ENCODE measurements at regions not wholly inside any gene's neighbourhood (a gene's known extent, or its start where the extent isn't known, plus 50 kb on each side); places are given as distances from the start of the nearest gene placed in this dataset.

DNA sequence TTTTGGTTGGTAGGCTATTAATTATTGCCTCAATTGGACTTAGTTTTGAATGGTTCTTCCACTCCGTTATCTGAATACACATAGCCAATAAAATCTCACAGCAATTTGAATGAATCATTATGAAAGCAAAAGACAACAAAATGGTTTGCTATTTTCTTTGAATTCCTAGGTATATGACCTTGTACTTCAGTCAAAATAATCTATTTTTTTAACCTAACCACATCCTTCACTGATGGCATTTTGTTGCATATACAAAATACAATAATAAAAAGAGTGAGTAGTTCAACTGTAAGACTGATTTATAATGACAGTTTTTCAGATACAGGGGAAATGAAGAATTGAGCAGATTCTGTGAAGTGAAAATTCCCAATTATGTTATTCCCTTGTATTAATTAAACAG is 433.1 kb downstream of the HTR7 start:
- TF ChIP-seq, protein P1, sequence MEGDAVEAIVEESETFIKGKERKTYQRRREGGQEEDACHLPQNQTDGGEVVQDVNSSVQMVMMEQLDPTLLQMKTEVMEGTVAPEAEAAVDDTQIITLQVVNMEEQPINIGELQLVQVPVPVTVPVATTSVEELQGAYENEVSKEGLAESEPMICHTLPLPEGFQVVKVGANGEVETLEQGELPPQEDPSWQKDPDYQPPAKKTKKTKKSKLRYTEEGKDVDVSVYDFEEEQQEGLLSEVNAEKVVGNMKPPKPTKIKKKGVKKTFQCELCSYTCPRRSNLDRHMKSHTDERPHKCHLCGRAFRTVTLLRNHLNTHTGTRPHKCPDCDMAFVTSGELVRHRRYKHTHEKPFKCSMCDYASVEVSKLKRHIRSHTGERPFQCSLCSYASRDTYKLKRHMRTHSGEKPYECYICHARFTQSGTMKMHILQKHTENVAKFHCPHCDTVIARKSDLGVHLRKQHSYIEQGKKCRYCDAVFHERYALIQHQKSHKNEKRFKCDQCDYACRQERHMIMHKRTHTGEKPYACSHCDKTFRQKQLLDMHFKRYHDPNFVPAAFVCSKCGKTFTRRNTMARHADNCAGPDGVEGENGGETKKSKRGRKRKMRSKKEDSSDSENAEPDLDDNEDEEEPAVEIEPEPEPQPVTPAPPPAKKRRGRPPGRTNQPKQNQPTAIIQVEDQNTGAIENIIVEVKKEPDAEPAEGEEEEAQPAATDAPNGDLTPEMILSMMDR (optimal IDR thresholded peaks at IDR 0.05 in 1 of 3, IDR thresholded peaks at IDR 0.05 in 1 of 3, conservative IDR thresholded peaks at IDR 0.05 in 1 of 3; ENCODE audit: extremely low read depth in 1 of 3, insufficient read depth in 2 of 3, low read length in 3 of 3) = no peak
- TF ChIP-seq EZH2 (IDR thresholded peaks at IDR 0.05; ENCODE audit: low read length) = no peak
